Gastrocnemius medialis (tissue), 4 donors: ENCODE measurements at regions not wholly inside any gene's neighbourhood (a gene's known extent, or its start where the extent isn't known, plus 50 kb on each side); places are given as distances from the start of the nearest gene placed in this dataset.

Experiments
- ATAC-seq, 2 donors: fragments of 150-250 bp; one replicate each; pipeline ENCODE4 v1.9.1; 2016
- DNase-seq, 2 donors: peaks; one replicate each; pipeline ENCODE4 v3.0.0-alpha.2; 2019
- H3K27ac ChIP-seq, 4 donors: fragments of 200-600 bp; sonication (generic); 1 replicate in 1 of 4; 2 replicates in 3 of 4; pipeline ENCODE4 v1.5.1; 2016 to 2018; ENCODE audit warnings: mild to moderate bottlenecking in 2 of 4, moderate library complexity in 1 of 4
- H3K27me3 ChIP-seq, 3 donors: fragments of 200-600 bp; sonication (generic) in 2 of 3; 1 replicate in 1 of 3; 2 replicates in 2 of 3; pipeline versions ENCODE4 v1.5.1 to v1.6.0; 2016 to 2019; ENCODE audit warnings: mild to moderate bottlenecking in 1 of 3, moderate library complexity in 1 of 3
- H3K36me3 ChIP-seq, 2 donors: fragments of 200-600 bp; sonication (generic) in 1 of 2; one replicate each; pipeline ENCODE4 v1.5.1; 2017 to 2018
- H3K4me1 ChIP-seq, 2 donors: fragments of 200-600 bp; sonication (generic) in 1 of 2; one replicate each; pipeline ENCODE4 v1.5.1; 2016 to 2017; ENCODE audit warnings: mild to moderate bottlenecking in 2 of 2
- H3K4me3 ChIP-seq, 4 donors: fragments of 200-600 bp; sonication (generic) in 3 of 4; 1 replicate in 1 of 4; 2 replicates in 3 of 4; pipeline ENCODE4 v1.5.1; 2016 to 2019; ENCODE audit warnings: mild to moderate bottlenecking in 2 of 4
- H3K9me3 ChIP-seq, 3 donors: fragments of 200-600 bp; sonication (generic) in 2 of 3; 1 replicate in 1 of 3; 2 replicates in 2 of 3; pipeline ENCODE4 v1.5.1; 2016 to 2019
- CTCF ChIP-seq, 5 experiments: fragments of 450-650 bp in 3 of 5; fragments of 200-600 bp in 2 of 5; sonication (generic) in 2 of 5; IDR thresholded peaks in 4 of 5; conservative IDR thresholded peaks in 1 of 5; 1 replicate in 4 of 5; 2 replicates in 1 of 5; pipeline ENCODE4 v1.5.1; 2016 to 2019; ENCODE audit warnings: antibody characterized with exemption in 5 of 5, mild to moderate bottlenecking in 3 of 5, moderate library complexity in 3 of 5
- POLR2A ChIP-seq, 2 donors: fragments of 450-650 bp; IDR thresholded peaks; one replicate each; pipeline ENCODE4 v1.6.1; 2017; ENCODE audit warnings: antibody characterized with exemption in 2 of 2, mild to moderate bottlenecking in 2 of 2, moderate library complexity in 2 of 2
- in situ Hi-C, 4 donors: fragments of 200-750 bp; cut with MboI; loops; one replicate each; pipeline versions ENCODE4 v1.15.0 to v1.8.0; 2017; ENCODE audit warnings: low sequenced_read_pairs in 4 of 4
- intact Hi-C: fragments of 100-400 bp; cut with DNase I; formaldehyde crosslinking; loops from one replicate; pipeline ENCODE4 v1.15.1; 2023; ENCODE audit warnings: low total_unique reads

- intact Hi-C loops: no loop called here
- ATAC-seq: no peak
- no peak for DNase-seq
- H3K27ac ChIP-seq: no peak overlapping the region
- H3K36me3 ChIP-seq: no peaks in the 10 kb centered on the region
- no peaks in the 10 kb centered on the region for H3K9me3 ChIP-seq
- TF ChIP-seq POLR2A (IDR thresholded peaks at IDR 0.05): no peak
- no peak for TF ChIP-seq CTCF (IDR thresholded peaks at IDR 0.05 in 4 of 5, conservative IDR thresholded peaks at IDR 0.05 in 1 of 5)
- in situ Hi-C loops: no loop called here
- H3K4me3 ChIP-seq: no peak overlapping the region
- H3K4me1 ChIP-seq: no peaks in the 10 kb centered on the region
- no peaks in the 10 kb centered on the region for H3K27me3 ChIP-seq
Measured at GRCh38 chr2:140136861-140137260, 1356.7 kb upstream of the NXPH2 start.

DNA sequence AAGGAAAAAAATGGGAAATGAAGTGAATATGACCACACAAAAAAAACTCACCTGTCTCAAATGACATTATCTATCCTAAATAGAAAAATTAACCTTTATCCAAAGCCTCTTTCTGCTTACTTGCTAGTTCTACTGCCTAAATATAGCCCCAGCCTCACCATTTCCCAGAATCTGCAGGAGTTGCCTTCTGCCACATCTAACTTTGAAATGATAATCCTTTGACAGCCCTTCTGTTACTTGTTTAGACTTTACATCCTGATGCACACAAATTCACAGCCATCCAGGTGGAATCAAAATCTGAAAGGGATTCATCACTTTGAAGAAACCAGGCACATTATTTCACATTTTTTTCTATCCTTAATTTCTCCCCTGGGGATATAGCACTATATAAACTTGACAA, 1356.2 kb upstream of the NXPH2 start:
- H3K27ac ChIP-seq: no peak overlapping the region
- intact Hi-C loops (no loop called here), in situ Hi-C loops (no loop called here)
- DNase-seq: no peak
- TF ChIP-seq POLR2A (IDR thresholded peaks at IDR 0.05): no peak
- TF ChIP-seq CTCF (IDR thresholded peaks at IDR 0.05 in 4 of 5, conservative IDR thresholded peaks at IDR 0.05 in 1 of 5): no peak
- H3K27me3 ChIP-seq: no peaks in the 10 kb centered on the region
- ATAC-seq: no peak
- no peaks in the 10 kb centered on the region for H3K4me1 ChIP-seq
- no peaks in the 10 kb centered on the region for H3K36me3 ChIP-seq
- H3K9me3 ChIP-seq: no peaks in the 10 kb centered on the region
- H3K4me3 ChIP-seq: no peak overlapping the region

DNA sequence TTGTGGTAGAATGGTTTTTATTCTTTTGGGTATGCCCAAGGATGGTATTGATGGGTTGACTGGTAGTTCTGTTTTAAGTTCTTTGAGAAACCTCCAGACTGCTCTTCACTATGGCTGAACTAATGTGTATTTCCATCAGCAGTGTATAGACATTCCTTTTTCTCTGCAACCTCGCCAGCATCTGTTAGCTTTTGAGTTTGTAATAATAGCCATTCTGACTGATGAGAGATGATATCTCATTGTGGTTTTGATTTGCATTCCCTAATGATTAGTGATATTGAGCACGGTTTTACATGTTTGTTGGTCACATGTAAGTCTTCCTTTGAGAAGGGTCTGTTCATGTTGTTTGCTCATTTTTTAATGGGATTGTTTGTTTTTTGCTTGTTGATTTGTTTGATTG, 1348.7 kb upstream of the NXPH2 start:
- Histone ChIP-seq H3K9me3 (no peaks in the 10 kb centered on the region), H3K36me3 (no peaks in the 10 kb centered on the region), H3K4me1 (no peaks in the 10 kb centered on the region), H3K4me3 (no peak overlapping the region), H3K27me3 (no peaks in the 10 kb centered on the region), H3K27ac (no peak overlapping the region)
- intact Hi-C loops (no loop called here), in situ Hi-C loops (no loop called here)
- ATAC-seq: no peak
- TF ChIP-seq CTCF (IDR thresholded peaks at IDR 0.05 in 4 of 5, conservative IDR thresholded peaks at IDR 0.05 in 1 of 5) (no peak), POLR2A (IDR thresholded peaks at IDR 0.05) (no peak)
- no peak for DNase-seq

- no peak for ATAC-seq
Measured at GRCh38 chr2:140122001-140122400, 1341.8 kb upstream of the NXPH2 start.

More at GRCh38 chr2:140122001-140122400, 1341.8 kb upstream of the NXPH2 start:
- TF ChIP-seq POLR2A (IDR thresholded peaks at IDR 0.05) (no peak), CTCF (IDR thresholded peaks at IDR 0.05 in 4 of 5, conservative IDR thresholded peaks at IDR 0.05 in 1 of 5) (no peak)
- H3K36me3 ChIP-seq: no peaks in the 10 kb centered on the region
- intact Hi-C loops: no loop called here
- DNase-seq: no peak
- H3K9me3 ChIP-seq: no peaks in the 10 kb centered on the region
- H3K27me3 ChIP-seq: no peaks in the 10 kb centered on the region
- H3K4me1 ChIP-seq: no peaks in the 10 kb centered on the region
- H3K27ac ChIP-seq: no peak overlapping the region
- H3K4me3 ChIP-seq: no peak overlapping the region
- in situ Hi-C loops: no loop called here
